ENCODE measurements at regions not wholly inside any gene's neighbourhood (a gene's known extent, or its start where the extent isn't known, plus 50 kb on each side); places are given as distances from the start of the nearest gene placed in this dataset.

DNA sequence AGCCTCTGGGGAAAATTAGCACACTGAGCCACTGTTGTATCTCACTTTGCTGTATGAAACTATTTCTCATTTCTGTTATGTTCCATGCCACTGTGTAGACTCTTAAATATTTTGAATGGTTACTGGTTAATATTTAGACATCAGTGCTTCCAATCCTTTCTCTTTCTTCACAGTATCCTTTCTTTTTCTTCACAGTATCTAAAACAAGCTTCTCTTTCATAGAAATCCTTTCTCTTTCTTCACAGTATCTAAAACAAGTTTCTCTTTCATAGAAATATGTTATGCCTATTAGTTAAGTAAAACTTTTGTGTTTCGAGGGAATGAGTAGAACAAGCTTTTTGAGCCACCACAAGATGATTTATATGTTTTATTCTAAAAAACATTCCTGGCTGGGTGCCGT, 326.8 kb upstream of the KLF12 start:
- no peak overlapping the region for H3K4me3 ChIP-seq (ENCODE audit: low read depth, low read length)
- TF ChIP-seq, protein P1, sequence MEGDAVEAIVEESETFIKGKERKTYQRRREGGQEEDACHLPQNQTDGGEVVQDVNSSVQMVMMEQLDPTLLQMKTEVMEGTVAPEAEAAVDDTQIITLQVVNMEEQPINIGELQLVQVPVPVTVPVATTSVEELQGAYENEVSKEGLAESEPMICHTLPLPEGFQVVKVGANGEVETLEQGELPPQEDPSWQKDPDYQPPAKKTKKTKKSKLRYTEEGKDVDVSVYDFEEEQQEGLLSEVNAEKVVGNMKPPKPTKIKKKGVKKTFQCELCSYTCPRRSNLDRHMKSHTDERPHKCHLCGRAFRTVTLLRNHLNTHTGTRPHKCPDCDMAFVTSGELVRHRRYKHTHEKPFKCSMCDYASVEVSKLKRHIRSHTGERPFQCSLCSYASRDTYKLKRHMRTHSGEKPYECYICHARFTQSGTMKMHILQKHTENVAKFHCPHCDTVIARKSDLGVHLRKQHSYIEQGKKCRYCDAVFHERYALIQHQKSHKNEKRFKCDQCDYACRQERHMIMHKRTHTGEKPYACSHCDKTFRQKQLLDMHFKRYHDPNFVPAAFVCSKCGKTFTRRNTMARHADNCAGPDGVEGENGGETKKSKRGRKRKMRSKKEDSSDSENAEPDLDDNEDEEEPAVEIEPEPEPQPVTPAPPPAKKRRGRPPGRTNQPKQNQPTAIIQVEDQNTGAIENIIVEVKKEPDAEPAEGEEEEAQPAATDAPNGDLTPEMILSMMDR (IDR thresholded peaks at IDR 0.05; ENCODE audit: insufficient read depth, low read length, missing control alignments), result no peak
- DNase-seq (ENCODE audit: low read depth, low spot score), result no peak
- ChIA-PET CTCF (no interaction called here), POLR2A (no interaction called here)

DNA sequence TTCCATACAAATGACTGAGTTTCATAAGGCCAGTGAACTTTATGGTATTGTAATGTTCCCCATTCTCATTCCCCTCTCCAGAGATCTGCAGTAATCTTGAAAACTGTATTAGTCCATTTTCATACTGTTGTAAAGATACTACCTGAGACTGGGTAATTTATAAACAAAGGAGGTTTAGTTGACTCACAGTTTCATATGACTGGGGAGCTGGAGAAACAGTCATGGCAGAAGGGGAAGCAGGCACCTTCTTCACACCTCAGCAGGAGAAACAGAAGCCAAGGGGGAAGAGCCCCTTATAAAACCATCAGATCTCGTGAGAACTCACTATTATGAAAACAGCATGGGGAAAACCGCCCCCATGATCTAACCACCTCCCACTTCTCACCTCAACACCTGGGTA, 318.7 kb upstream of the KLF12 start:
- ChIA-PET POLR2A (no interaction called here), CTCF (no interaction called here)
- DNase-seq (ENCODE audit: low read depth, low spot score), result no peak
- no peak overlapping the region for H3K4me3 ChIP-seq (ENCODE audit: low read depth, low read length)
- TF ChIP-seq, protein P1 (IDR thresholded peaks at IDR 0.05; ENCODE audit: insufficient read depth, low read length, missing control alignments), result no peak

DNA sequence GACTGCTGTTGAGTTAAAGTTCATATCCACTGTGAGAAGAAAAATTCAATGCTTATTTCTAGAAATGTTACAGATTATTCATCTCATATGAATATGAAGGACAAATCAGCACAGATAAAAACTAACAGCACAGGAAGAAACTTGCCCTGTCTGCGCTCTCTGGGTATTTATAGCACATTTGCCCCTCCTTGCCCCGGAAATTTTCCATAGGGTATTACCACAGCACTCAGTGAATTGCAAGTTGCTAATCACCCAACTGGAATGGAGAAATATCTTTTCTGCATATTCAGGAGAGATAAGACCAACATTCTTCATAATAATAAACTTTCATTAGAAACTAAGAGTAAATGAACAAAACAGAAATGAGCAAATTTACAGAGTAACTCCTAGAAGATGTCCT, 318.0 kb upstream of the KLF12 start:
- no peak overlapping the region for H3K4me3 ChIP-seq (ENCODE audit: low read depth, low read length)
- ChIA-PET POLR2A (no interaction called here), CTCF (no interaction called here)
- TF ChIP-seq, protein P1 (IDR thresholded peaks at IDR 0.05; ENCODE audit: insufficient read depth, low read length, missing control alignments), result no peak
- DNase-seq (ENCODE audit: low read depth, low spot score), result no peak

DNA sequence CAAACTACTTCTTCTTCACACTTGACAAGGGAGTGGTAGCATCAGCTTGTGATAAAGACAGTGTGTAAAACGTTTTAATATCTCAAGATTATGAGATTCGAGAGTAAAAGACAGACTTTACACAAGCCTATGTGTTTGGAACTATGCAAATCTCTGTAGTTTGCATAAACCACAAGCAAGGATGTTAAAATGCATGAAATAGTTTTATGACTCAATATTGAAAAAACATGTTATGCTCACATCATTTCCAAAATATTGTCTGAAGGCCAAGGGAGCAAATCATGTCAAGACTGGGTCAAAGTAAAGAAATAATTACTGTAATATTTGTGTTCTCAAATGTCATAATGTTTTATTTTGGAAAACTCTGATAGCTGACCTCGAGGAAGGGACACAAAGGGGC, 316.8 kb upstream of the KLF12 start:
- no peak for DNase-seq (ENCODE audit: low read depth, low spot score)
- ChIA-PET POLR2A (no interaction called here), CTCF (interaction anchor here (1.4 kb wide), 1 partner anchor 769 kb away, joined by 3 read pairs; no protein-coding TSS in a partner anchor)
- no peak overlapping the region for H3K4me3 ChIP-seq (ENCODE audit: low read depth, low read length)
- TF ChIP-seq, protein P1 (IDR thresholded peaks at IDR 0.05; ENCODE audit: insufficient read depth, low read length, missing control alignments), result no peak

DNA sequence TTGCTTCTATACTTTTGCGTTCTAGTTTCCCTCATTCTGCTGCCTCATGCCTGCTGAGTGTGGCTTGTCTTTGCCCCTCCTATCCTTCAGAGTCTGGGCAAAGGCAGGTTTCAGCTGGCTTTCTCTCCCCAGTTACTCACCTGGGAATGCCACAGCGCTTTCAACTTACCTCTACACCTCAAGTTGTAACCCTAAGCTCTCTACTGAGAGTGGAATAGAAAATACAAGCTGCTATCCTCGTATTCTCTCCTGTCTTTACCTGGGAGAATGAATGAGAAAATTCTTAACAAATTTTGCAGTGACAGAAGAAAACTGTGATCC, 316.3 kb upstream of the KLF12 start:
- H3K4me3 ChIP-seq (ENCODE audit: low read depth, low read length), result no peak overlapping the region
- ChIA-PET CTCF (interaction anchor here (1.4 kb wide), 1 partner anchor 769 kb away, joined by 3 read pairs; no protein-coding TSS in a partner anchor), POLR2A (no interaction called here)
- TF ChIP-seq, protein P1 (IDR thresholded peaks at IDR 0.05; ENCODE audit: insufficient read depth, low read length, missing control alignments), result no peak
- DNase-seq (ENCODE audit: low read depth, low spot score), result no peak

DNA sequence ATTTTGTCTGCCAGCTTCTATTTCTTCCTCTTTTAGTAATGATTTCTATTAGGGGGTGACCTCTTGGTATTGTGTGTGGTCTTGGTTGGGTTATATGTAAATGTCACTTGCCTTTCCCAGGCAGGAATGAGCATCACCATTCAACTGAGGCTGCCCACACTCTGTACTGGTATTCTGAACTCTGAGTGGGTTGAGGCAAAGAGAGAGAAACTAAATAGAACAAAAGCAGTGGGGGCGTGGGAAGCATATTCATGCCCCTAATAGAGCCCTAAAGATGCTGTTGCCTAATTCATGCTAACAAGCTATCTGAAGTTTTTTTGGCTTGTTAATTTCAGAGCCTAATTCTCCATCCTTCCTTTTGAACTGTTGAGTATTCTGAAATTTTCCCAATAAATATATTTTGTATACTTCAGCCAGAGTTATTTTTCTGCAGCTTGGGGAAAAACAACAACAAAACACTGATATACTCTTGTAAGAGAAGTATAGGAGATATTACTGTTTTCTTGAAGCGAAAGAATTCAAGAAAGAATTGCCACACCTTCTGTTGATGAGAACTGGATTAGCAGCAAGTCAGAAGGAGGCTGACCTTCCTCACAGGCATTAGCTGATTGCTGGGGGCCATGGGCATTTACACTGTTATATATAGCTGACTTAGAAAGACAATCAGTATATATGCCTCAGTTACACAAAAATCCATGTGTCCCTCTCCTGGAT, 315.8 kb upstream of the KLF12 start:
- no peak overlapping the region for H3K4me3 ChIP-seq (ENCODE audit: low read depth, low read length)
- CTCF ChIA-PET, result interaction anchor here (1.2 to 1.4 kb wide), 2 partner anchors 10 to 770 kb away, joined by 3 read pairs; no protein-coding TSS in a partner anchor
- TF ChIP-seq, protein P1 (IDR thresholded peaks at IDR 0.05; ENCODE audit: insufficient read depth, low read length, missing control alignments), result no peak
- DNase-seq (ENCODE audit: low read depth, low spot score), result no peak
- POLR2A ChIA-PET, result no interaction called here

Data from AG04449 (cell line).